GM12891 (cell line): ENCODE measurements at regions not wholly inside any gene's neighbourhood (a gene's known extent, or its start where the extent isn't known, plus 50 kb on each side); places are given as distances from the start of the nearest gene placed in this dataset.

ENCODE experiments used
- POLR2A ChIP-seq: IDR thresholded peaks from 2 replicates; pipeline ENCODE4 v1.6.1; 2011; ENCODE audit warnings: low read depth, low read length, control low read depth
- POLR2AphosphoS5 ChIP-seq: IDR thresholded peaks from 2 replicates; pipeline ENCODE4 v1.6.1; 2011; ENCODE audit warnings: low read depth, low read length, control low read depth
- TAF1 ChIP-seq: IDR thresholded peaks from 2 replicates; pipeline ENCODE4 v1.6.1; 2011; ENCODE audit warnings: low read depth, low read length, control low read depth

DNA sequence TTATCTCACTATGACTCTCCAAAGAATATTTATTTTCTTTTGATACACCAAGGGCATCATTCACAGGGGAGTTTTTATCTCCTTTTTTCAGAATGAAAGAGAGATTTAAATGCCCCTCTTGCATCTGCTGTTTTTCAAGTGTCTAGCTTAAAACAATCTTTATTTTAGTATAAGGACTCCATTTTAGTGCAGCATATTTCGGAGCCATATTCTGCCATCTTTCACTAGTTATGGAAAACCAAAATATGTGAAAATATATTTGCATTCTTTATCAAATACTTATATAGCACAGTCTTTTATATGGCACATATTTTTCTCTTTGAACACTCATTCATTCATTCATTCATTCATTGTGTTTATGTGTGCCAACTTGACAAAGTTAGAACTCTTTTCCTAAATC, 1130.2 kb downstream of the SLITRK5 start:
- TF ChIP-seq POLR2A = no peak
- no peak for TF ChIP-seq POLR2AphosphoS5
- no peak for TF ChIP-seq TAF1
